DMS79 (cell line): ENCODE measurements at regions not wholly inside any gene's neighbourhood (a gene's known extent, or its start where the extent isn't known, plus 50 kb on each side); places are given as distances from the start of the nearest gene placed in this dataset.
"Not testable (repeated sequence)": the region's sequence is repeated elsewhere in the genome, so short reads cannot be mapped to it uniquely, and the experiment has no call there.

ENCODE experiments used
- DNase-seq: peaks from one replicate; lab custom pipeline; 2025; lab: John Stamatoyannopoulos, UW

DNA sequence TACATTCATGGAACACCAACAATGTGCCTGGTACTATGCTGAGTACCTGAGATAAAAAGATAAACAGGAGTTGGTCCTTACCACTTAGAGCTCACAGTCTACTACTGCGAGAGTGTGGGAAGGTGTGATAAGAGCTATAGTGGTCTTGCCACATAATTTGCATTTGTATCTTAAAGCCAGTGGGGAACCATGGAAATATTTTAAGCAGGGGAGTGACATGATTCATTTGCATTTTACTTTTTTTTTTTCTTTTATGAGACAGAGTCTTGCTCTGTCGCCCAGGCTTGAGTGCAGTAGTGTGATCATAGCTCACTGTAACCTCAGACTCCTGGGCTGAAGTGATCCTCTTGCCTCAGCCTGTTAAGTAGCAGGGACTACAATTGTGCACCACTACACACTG lies 53.6 kb downstream of the SRGAP2 start:
- not testable (repeated sequence) for DNase-seq

DNA sequence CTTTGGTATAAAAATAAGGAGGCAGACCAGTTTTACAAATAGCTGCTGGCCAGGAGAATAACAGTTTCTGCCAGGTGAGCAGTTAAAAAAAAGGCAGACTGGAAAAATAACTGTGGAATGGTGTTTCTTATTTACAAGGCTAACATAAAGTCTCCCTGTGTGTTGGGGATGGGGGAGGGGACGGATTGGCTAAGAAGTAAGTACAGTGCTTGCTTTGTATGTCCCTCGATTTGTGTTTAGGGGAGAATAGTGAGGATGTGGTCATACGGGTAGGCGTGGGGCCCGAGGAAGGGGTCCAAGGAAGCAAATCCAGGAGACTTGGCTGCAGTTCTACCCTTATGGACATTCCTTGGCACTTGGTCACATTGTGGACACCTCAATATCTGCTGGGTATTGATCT lies 58.1 kb downstream of the SRGAP2 start:
- DNase-seq: not testable (repeated sequence)

GRCh38 chr1:206262424-206262823 lies 59.1 kb downstream of the SRGAP2 start:
- DNase-seq: not testable (repeated sequence)

GRCh38 chr1:206264916-206265315 lies 61.6 kb downstream of the SRGAP2 start:
- not testable (repeated sequence) for DNase-seq

- DNase-seq: not testable (repeated sequence)
Measured at GRCh38 chr1:206271153-206271552, 67.8 kb downstream of the SRGAP2 start.

- not testable (repeated sequence) for DNase-seq
Measured at GRCh38 chr1:206273104-206273503, 69.8 kb downstream of the SRGAP2 start.

- DNase-seq: not testable (repeated sequence)
Measured at GRCh38 chr1:206276143-206276542, 72.8 kb downstream of the SRGAP2 start.

DNA sequence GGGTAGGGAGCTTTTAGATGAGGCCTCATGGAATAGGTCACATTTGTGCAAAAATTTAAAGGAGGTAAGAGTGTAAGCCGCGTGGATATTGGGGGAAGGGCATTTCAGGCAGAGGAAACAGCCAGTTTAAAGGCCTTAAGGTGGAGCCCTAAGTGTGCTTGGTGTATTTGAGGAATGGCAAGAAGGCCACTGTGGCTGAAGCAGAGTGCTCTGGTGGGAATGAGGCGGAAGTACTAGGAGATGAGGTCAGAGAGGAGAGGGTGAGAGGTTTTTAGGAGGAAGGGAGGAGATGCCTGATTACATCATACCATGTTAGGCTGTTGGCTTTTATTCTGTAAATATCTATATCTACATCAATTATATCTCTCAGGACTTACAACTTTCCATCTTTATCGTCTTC lies 75.3 kb downstream of the SRGAP2 start:
- DNase-seq: not testable (repeated sequence)

DNA sequence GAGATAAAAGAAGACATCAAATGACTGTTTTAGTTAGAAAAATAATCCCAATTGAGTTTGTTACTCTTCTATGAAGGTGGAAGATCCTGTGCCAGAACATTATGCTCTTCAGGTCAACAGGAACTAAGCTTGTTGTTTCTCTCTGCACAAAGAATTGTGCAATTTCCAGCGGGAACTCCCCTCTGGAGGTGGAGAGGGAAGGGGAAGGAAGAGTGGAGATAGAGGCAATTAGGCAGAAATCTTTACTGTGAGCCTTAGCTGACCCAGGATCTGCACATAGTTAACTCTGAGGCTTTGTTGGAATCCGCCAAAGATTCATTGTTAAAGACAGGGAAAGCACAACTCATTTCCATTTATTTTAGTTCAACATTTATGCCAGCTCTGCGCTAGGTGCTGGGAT lies 77.3 kb downstream of the SRGAP2 start:
- DNase-seq: not testable (repeated sequence)

- DNase-seq: not testable (repeated sequence)
Measured at GRCh38 chr1:206281912-206282654, 78.7 kb downstream of the SRGAP2 start.

DNA sequence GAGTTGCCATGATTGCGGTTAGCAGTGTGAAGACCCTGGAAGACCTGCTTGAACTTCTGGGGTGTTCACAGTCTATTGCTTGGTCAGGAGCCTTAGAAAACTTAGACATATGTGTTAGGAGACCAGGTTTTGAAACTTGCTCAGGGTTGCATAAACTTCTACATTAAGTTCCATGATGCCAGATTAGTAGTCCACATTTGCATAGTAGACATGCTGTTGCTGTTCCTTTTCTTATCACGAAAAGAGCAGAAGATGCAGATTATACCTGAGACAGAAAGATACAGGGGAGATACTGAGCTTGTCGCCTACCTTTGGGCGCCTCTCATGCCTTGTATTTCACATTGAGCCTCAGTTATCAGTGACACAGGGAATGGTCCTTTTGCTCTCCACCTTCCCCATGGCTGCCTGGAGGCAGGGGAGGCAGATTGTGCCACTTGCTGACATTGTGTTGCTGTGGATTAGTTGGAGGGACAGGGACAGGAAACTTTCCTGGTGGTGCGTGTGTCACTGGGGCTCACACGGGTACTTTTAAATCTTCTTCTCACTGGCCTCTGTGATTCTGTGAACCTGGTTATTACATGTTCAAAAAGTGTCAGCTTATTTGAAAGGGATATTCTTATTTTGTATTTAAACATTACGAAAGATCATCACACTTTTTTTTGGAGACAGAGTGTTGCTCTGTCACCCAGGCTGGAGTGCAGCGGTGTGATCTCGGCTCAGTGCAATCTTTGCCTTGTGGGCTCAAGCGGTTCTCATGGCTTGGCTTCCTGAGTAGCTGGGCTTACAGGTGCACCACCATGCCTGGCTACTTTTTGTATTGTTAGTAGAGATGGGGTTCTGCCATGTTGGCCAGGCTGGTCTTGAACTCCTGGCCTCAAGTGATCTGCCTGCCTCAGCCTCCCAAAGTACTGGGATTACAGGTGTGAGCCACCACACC lies 82.0 kb downstream of the SRGAP2 start:
- DNase-seq: not testable (repeated sequence)

DNA sequence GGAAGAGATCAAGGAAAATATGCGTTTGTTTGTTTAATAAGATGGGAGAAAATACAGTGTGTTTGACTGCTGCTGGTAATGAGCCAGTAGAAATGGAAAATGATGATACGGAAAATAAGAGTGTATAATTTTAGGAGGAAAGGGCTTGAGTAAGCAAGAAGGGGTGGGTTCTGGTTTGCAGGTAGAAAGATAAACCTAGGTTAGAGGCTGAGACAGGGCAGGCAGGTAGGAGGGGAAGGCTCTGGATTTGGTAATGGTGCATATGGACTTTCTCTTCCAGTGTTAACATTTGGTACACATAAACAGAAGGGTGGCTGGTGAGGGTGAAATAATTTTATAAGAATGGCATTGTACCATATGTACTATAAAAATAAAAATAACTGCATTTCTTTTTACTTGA lies 84.4 kb downstream of the SRGAP2 start:
- DNase-seq: not testable (repeated sequence)

DNA sequence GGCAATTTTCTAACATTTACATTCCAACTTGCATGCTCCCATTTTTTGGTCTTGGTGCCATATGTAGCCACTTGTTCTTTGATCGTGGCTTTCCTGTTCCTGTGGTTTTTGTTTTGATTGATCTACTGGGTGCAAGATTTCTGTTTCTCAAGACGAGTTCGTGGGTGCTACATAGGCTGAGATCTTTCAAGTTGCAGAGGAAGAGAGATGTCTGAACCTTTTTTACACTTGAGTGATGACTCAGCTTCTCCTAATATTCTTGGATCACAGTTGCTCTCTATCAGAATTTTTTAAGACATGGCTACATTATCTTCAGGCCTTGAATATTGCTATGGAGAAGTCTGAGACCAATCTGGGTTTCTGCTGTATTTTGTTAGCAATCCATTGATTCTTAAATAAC lies 85.1 kb downstream of the SRGAP2 start:
- not testable (repeated sequence) for DNase-seq

GRCh38 chr1:206297145-206298031 lies 94.0 kb downstream of the SRGAP2 start:
- not testable (repeated sequence) for DNase-seq

DNA sequence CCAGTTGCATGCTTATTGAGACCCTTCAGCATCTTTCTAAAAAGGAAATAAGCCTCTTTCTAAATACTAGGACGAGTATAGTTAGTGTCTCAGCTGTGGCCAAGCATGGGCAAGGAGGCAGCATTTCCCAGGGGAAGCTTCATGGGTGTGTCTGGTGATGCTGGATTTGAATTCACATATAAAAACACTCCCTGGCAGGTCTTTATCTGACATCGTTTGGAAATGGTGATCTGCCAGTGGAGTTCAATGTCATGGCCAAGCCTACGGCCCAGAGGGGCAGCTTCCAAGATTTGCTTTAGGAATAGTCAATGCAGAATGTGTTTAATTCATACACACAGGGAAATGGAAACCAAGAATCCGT lies 94.7 kb downstream of the SRGAP2 start:
- DNase-seq: not testable (repeated sequence)

DNA sequence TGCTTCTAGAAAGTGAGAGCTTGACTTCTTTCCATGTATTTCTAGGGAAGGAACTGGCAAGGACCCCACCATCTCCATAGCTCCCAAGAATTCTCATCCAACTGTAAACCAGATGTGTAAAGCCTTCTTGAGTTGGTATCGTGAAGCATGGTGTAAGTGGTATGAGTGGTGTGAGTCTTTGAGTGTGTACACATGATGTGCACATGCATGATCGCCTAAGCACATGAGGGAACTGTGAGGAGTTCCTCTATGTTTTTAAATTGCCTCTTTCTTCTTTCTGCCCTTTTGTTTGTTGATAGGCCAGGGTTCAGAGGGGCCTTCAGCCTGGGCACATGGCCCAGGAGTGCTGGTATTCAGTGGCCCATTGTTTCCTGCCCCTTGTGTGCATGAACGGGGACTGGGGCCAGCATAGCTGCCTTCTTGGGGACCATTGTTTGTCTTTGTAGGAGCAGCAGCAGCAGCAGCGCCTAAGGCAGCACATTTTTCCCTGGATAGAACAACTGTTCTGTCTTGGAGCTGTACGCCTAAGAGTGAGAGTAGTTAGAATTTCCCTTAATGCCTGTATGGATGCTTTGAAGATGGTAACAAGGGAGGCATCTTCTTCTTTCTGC lies 95.9 kb downstream of the SRGAP2 start:
- DNase-seq: not testable (repeated sequence)

GRCh38 chr1:206299942-206300341 lies 96.6 kb downstream of the SRGAP2 start:
- not testable (repeated sequence) for DNase-seq

- not testable (repeated sequence) for DNase-seq
Measured at GRCh38 chr1:206302056-206302455, 98.7 kb downstream of the SRGAP2 start.

DNA sequence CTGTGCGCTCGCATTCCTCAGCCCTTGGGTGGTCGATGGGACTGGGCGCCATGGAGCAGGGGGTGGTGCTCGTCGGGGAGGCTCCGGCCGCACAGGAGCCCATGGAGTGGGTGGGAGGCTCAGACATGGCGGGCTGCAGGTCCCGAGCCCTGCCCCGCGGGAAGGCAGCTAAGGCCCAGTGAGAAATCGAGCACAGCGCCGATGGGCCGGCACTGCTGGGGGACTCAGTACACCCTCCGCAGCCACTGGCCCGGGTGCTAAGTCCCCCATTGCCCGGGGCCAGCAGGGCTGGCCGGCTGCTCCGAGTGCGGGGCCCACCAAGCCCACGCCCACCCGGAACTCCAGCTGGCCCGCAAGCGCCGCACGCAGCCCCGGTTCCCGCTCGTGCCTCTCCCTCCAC lies 104.1 kb downstream of the SRGAP2 start:
- DNase-seq: not testable (repeated sequence)

DNA sequence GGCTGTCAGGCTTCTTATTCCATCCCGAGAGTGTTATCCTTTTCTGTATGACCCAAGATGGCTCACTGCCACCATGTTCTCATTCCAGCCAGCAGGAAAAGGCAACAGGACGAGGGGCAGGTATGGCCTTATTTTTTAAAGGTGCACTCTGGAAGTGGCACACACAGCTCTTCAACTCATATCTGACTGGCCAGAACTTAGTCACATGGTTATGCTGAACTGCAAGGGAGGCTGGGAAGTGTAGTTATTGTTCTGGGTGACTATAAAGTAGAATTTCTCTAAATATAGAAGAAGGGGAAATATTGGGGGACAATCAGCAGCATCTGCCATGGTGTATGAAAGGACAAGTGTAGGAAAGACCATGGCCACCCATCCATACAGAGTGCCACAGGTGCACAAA lies 107.6 kb downstream of the SRGAP2 start:
- DNase-seq: not testable (repeated sequence)

GRCh38 chr1:206311611-206312273 lies 108.4 kb downstream of the SRGAP2 start:
- DNase-seq: not testable (repeated sequence)
